ENCODE measurements at regions not wholly inside any gene's neighbourhood (a gene's known extent, or its start where the extent isn't known, plus 50 kb on each side); places are given as distances from the start of the nearest gene placed in this dataset.

- BruUV-seq (replicated peaks): no TSS peak
Measured at GRCh38 chrX:69362354-69362753, 141.8 kb upstream of the NALF2 start.

DNA sequence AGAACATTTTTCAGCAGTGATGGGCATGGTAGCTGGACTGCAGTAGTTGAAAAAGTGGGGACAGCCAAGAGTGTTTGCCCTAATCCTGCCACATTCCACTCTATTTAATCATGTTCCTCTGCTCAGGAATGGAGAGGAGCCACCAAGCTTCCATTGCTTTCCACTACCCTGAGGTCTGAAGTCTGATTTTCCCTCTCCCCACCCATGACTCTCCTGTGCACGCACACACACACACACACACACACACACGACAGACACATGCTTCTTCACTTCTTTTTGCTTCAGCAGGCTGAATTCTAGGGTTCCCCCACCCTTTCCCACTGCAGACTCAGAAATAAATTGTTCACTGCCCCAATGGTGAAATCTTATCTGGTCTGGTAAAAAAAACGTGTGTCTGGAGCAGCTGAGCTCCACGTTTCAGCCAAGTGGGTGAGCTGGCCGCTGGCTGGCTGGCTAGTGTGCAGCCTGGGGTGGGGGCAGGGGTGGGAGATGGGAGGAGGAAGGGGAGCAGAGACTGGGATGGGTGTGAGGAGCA, 142.7 kb upstream of the NALF2 start:
- Mint-ChIP-seq H3K36me3 (ENCODE audit: insufficient read depth, unreplicated experiment) (no peaks in the 10 kb centered on the region), H3K27me3 (ENCODE audit: insufficient read depth, unreplicated experiment) (peaks cover 37% of the 10 kb centered on the region), H3K27ac (ENCODE audit: low read depth, unreplicated experiment) (no peak overlapping the region), H3K9me3 (ENCODE audit: unreplicated experiment) (no peaks in the 10 kb centered on the region), H3K4me3 (ENCODE audit: unreplicated experiment) (no peak overlapping the region), H3K4me1 (ENCODE audit: insufficient read depth, unreplicated experiment) (no peaks in the 10 kb centered on the region)
- BruUV-seq (replicated peaks): no TSS peak
- CTCF ChIA-PET: no interaction called here
- TF ChIP-seq CTCF (IDR thresholded peaks at IDR 0.05; ENCODE audit: unreplicated experiment): no peak
- peak; percentile 0 for DNase-seq (ENCODE audit: unreplicated experiment)
- POLR2A ChIA-PET: interaction anchor here (0.6 to 1.0 kb wide), 2 partner anchors 9 to 24 kb away, joined by 3 to 4 read pairs; no protein-coding TSS in a partner anchor
- intact Hi-C loops (cut with micrococcal nuclease): no loop called here

More at GRCh38 chrX:69362354-69362753, 141.8 kb upstream of the NALF2 start:
- no peaks in the 10 kb centered on the region for H3K36me3 Mint-ChIP-seq (ENCODE audit: insufficient read depth, unreplicated experiment)
- peaks cover 41% of the 10 kb centered on the region for H3K27me3 Mint-ChIP-seq (ENCODE audit: insufficient read depth, unreplicated experiment)
- no peaks in the 10 kb centered on the region for H3K9me3 Mint-ChIP-seq (ENCODE audit: unreplicated experiment)
- CTCF ChIA-PET: interaction anchor here (2.2 kb wide), 1 partner anchor 25 kb away, joined by 6 read pairs; no protein-coding TSS in a partner anchor
- TF ChIP-seq CTCF (IDR thresholded peaks at IDR 0.05; ENCODE audit: unreplicated experiment): no peak
- POLR2A ChIA-PET: no interaction called here
- intact Hi-C loops (cut with micrococcal nuclease): no loop called here
- no peaks in the 10 kb centered on the region for H3K4me1 Mint-ChIP-seq (ENCODE audit: insufficient read depth, unreplicated experiment)
- no peak overlapping the region for H3K27ac Mint-ChIP-seq (ENCODE audit: low read depth, unreplicated experiment)
- H3K4me3 Mint-ChIP-seq (ENCODE audit: unreplicated experiment): no peak overlapping the region
- no peak for DNase-seq (ENCODE audit: unreplicated experiment)

GRCh38 chrX:69357317-69357716, 146.8 kb upstream of the NALF2 start:
- Mint-ChIP-seq H3K9me3 (ENCODE audit: unreplicated experiment) (peaks cover 15% of the 10 kb centered on the region), H3K4me1 (ENCODE audit: insufficient read depth, unreplicated experiment) (no peaks in the 10 kb centered on the region), H3K36me3 (ENCODE audit: insufficient read depth, unreplicated experiment) (no peaks in the 10 kb centered on the region), H3K4me3 (ENCODE audit: unreplicated experiment) (no peak overlapping the region), H3K27ac (ENCODE audit: low read depth, unreplicated experiment) (no peak overlapping the region), H3K27me3 (ENCODE audit: insufficient read depth, unreplicated experiment) (peaks cover 18% of the 10 kb centered on the region)
- no peak for TF ChIP-seq CTCF (IDR thresholded peaks at IDR 0.05; ENCODE audit: unreplicated experiment)
- no TSS peak for BruUV-seq (replicated peaks)
- intact Hi-C loops (cut with micrococcal nuclease): no loop called here
- no peak for DNase-seq (ENCODE audit: unreplicated experiment)
- ChIA-PET CTCF (interaction anchor here (0.6 to 0.7 kb wide), 4 partner anchors 9 to 733 kb away, joined by 3 to 7 read pairs (median 4); no protein-coding TSS in a partner anchor), POLR2A (no interaction called here)

- BruUV-seq (replicated peaks): no TSS peak
- H3K27ac Mint-ChIP-seq (ENCODE audit: low read depth, unreplicated experiment): no peak overlapping the region
- H3K4me1 Mint-ChIP-seq (ENCODE audit: insufficient read depth, unreplicated experiment): peaks cover 7% of the 10 kb centered on the region
- intact Hi-C loops (cut with micrococcal nuclease): no loop called here
- ChIA-PET POLR2A (no interaction called here), CTCF (no interaction called here)
- peaks cover 10% of the 10 kb centered on the region for H3K27me3 Mint-ChIP-seq (ENCODE audit: insufficient read depth, unreplicated experiment)
- H3K36me3 Mint-ChIP-seq (ENCODE audit: insufficient read depth, unreplicated experiment): no peaks in the 10 kb centered on the region
- no peak for DNase-seq (ENCODE audit: unreplicated experiment)
- no peak overlapping the region for H3K4me3 Mint-ChIP-seq (ENCODE audit: unreplicated experiment)
- TF ChIP-seq CTCF (IDR thresholded peaks at IDR 0.05; ENCODE audit: unreplicated experiment): no peak
- H3K9me3 Mint-ChIP-seq (ENCODE audit: unreplicated experiment): no peaks in the 10 kb centered on the region
Measured at GRCh38 chrX:69324851-69325250, 159.6 kb upstream of the PJA1 start.
